ENCODE measurements at regions not wholly inside any gene's neighbourhood (a gene's known extent, or its start where the extent isn't known, plus 50 kb on each side); places are given as distances from the start of the nearest gene placed in this dataset.

DNA sequence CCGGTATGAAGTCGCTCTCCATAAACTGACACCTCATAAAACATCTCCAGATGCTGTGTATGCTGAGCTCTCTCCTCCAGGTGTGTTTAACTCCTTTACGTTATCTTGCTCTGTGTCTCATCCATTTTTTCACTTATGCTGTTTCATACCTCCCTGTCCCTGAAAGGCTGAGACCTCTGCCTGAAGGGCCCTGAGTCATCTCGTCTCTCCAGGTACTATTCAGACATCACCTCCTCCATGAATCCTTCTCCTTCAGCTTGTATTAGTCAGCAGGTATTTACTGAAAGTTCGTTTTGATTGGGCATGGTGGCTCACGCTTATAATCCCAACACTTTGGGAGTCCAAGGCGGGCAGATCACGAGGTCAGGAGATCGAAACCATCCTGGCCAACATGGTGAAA lies 244.5 kb upstream of the EPHA4 start (continued):
- TF ChIP-seq, protein P1, sequence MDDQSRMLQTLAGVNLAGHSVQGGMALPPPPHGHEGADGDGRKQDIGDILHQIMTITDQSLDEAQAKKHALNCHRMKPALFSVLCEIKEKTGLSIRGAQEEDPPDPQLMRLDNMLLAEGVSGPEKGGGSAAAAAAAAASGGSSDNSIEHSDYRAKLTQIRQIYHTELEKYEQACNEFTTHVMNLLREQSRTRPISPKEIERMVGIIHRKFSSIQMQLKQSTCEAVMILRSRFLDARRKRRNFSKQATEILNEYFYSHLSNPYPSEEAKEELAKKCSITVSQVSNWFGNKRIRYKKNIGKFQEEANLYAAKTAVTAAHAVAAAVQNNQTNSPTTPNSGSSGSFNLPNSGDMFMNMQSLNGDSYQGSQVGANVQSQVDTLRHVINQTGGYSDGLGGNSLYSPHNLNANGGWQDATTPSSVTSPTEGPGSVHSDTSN (IDR thresholded peaks at IDR 0.05): no peak
- TF ChIP-seq, protein P2, sequence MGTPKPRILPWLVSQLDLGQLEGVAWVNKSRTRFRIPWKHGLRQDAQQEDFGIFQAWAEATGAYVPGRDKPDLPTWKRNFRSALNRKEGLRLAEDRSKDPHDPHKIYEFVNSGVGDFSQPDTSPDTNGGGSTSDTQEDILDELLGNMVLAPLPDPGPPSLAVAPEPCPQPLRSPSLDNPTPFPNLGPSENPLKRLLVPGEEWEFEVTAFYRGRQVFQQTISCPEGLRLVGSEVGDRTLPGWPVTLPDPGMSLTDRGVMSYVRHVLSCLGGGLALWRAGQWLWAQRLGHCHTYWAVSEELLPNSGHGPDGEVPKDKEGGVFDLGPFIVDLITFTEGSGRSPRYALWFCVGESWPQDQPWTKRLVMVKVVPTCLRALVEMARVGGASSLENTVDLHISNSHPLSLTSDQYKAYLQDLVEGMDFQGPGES (IDR thresholded peaks at IDR 0.05; ENCODE audit: low read depth, low read length): no peak
- TF ChIP-seq, protein P3, sequence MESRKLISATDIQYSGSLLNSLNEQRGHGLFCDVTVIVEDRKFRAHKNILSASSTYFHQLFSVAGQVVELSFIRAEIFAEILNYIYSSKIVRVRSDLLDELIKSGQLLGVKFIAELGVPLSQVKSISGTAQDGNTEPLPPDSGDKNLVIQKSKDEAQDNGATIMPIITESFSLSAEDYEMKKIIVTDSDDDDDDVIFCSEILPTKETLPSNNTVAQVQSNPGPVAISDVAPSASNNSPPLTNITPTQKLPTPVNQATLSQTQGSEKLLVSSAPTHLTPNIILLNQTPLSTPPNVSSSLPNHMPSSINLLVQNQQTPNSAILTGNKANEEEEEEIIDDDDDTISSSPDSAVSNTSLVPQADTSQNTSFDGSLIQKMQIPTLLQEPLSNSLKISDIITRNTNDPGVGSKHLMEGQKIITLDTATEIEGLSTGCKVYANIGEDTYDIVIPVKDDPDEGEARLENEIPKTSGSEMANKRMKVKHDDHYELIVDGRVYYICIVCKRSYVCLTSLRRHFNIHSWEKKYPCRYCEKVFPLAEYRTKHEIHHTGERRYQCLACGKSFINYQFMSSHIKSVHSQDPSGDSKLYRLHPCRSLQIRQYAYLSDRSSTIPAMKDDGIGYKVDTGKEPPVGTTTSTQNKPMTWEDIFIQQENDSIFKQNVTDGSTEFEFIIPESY (IDR thresholded peaks at IDR 0.05; ENCODE audit: borderline replicate concordance, low read depth): no peak
- TF ChIP-seq TEAD4 (IDR thresholded peaks at IDR 0.05; ENCODE audit: borderline replicate concordance, insufficient read depth): no peak

DNA sequence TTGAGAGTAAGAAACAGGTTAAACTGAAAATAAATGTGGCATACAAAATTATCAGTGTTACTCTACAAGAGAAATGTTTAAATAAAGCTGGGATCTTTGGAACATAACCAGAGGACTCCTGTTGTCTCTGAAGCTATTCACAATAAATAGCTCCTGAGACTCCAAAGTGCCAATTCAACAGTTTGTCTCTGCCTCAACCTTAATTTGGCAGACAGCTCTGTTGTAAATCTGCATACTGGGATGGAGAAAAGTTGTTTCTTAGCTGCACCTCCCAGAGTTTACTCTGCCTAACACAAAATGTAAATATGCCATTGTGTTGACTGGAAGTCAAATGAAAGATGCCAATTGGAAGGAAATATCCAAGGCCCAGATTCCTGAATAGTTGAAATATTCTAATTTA lies 238.5 kb upstream of the EPHA4 start:
- no peak for DNase-seq
- TF ChIP-seq FOXJ3 (CRISPR knock-in tag; IDR thresholded peaks at IDR 0.05): no peak
- TF ChIP-seq RAD21 (IDR thresholded peaks at IDR 0.05; ENCODE audit: low read length): no peak
- no peak for TF ChIP-seq JUND (IDR thresholded peaks at IDR 0.05)
- TF ChIP-seq, protein P4, sequence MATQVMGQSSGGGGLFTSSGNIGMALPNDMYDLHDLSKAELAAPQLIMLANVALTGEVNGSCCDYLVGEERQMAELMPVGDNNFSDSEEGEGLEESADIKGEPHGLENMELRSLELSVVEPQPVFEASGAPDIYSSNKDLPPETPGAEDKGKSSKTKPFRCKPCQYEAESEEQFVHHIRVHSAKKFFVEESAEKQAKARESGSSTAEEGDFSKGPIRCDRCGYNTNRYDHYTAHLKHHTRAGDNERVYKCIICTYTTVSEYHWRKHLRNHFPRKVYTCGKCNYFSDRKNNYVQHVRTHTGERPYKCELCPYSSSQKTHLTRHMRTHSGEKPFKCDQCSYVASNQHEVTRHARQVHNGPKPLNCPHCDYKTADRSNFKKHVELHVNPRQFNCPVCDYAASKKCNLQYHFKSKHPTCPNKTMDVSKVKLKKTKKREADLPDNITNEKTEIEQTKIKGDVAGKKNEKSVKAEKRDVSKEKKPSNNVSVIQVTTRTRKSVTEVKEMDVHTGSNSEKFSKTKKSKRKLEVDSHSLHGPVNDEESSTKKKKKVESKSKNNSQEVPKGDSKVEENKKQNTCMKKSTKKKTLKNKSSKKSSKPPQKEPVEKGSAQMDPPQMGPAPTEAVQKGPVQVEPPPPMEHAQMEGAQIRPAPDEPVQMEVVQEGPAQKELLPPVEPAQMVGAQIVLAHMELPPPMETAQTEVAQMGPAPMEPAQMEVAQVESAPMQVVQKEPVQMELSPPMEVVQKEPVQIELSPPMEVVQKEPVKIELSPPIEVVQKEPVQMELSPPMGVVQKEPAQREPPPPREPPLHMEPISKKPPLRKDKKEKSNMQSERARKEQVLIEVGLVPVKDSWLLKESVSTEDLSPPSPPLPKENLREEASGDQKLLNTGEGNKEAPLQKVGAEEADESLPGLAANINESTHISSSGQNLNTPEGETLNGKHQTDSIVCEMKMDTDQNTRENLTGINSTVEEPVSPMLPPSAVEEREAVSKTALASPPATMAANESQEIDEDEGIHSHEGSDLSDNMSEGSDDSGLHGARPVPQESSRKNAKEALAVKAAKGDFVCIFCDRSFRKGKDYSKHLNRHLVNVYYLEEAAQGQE (IDR thresholded peaks at IDR 0.05; ENCODE audit: low read depth, low read length): no peak
- TF ChIP-seq TEAD4 (IDR thresholded peaks at IDR 0.05; ENCODE audit: borderline replicate concordance, insufficient read depth): no peak
- no peak for TF ChIP-seq POLR2AphosphoS5 (IDR thresholded peaks at IDR 0.05; ENCODE audit: low read depth, low read length)
- Histone ChIP-seq H3K9ac (no peak overlapping the region), H3K9me2 (no peaks in the 10 kb centered on the region), H3K4me3 (ENCODE audit: low read depth in 2 of 2, low read length in 1 of 2) (no peak overlapping the region), H3K9me3 (no peaks in the 10 kb centered on the region), H3F3A (replicated peaks; ENCODE audit: insufficient read depth) (no peaks in the 10 kb centered on the region), H3K27ac (ENCODE audit: low read depth in 2 of 2, low read length in 1 of 2) (no peak overlapping the region), H3K4me2 (no peak overlapping the region), H3K27me3 (ENCODE audit: insufficient read depth) (no peaks in the 10 kb centered on the region), H3K79me2 (ENCODE audit: insufficient read depth) (no peaks in the 10 kb centered on the region), H3K36me3 (replicated peaks in 1 of 2; ENCODE audit: control insufficient read depth in 1 of 2, insufficient read depth in 2 of 2, low read length in 1 of 2) (no peaks in the 10 kb centered on the region), H3K4me1 (ENCODE audit: control insufficient read depth in 1 of 2, insufficient read depth in 2 of 2, low read depth in 1 of 2, low read length in 1 of 2) (no peaks in the 10 kb centered on the region), H4K20me1 (ENCODE audit: insufficient read depth) (no peaks in the 10 kb centered on the region), H2AFZ (ENCODE audit: low read depth) (no peak overlapping the region)
- ChIA-PET CTCF (no interaction called here), POLR2A (no interaction called here)
